ENCODE measurements at regions not wholly inside any gene's neighbourhood (a gene's known extent, or its start where the extent isn't known, plus 50 kb on each side); places are given as distances from the start of the nearest gene placed in this dataset.

DNA sequence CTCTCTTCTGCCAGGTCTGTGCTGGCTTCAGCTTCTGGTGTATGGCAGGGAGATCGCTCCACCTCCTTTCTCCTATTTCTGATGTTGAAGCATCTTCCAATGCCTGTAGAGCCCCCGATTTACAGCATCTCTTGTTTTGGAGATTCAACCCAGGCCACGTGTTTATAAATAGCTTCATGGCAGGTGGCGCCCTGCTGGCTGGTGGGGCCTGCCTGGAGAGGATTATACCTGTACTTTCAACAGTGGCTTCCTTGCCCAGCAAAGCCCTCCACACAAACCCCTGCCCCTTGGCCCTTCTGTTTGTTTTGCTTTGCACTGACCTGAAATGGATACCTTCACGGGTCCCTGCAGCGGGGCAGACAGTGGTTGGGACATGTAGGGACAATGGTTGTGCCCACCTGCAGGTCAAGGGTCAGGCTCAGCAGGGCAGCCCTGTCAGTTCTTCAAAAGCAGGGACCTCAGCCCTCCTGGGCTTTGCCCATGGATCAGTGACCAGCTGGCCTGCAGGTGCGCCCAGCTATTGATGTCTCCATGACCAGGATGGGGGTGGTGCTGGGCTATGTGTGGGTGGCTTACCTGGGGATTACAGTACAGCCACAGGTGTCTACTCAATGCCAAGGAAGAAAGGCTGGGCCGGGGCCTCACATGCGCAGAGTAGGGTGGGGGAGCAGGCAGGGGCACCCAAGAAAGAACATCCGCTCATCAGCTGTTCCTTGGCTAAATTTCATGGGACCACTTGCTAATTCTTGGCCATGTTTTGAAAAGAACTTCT lies 112.7 kb upstream of the PRR23C start:
- Histone ChIP-seq H3K79me2 (ENCODE audit: low read depth) (no peaks in the 10 kb centered on the region), H4K20me1 (ENCODE audit: insufficient read depth) (no peaks in the 10 kb centered on the region), H3K9me2 (ENCODE audit: insufficient read depth) (no peaks in the 10 kb centered on the region), H3K27me3 (ENCODE audit: insufficient read depth, low read depth) (no peaks in the 10 kb centered on the region), H2AFZ (no peak overlapping the region), H3K4me3 (no peak overlapping the region), H3F3A (ENCODE audit: insufficient read depth, low read depth) (no peaks in the 10 kb centered on the region), H3K4me1 (replicated peaks; ENCODE audit: insufficient read depth) (no peaks in the 10 kb centered on the region), H3K4me2 (no peak overlapping the region), H3K27ac (no peak overlapping the region), H3K36me3 (ENCODE audit: low read depth) (no peaks in the 10 kb centered on the region), H3K9me3 (ENCODE audit: insufficient read depth, low read depth) (no peaks in the 10 kb centered on the region)
- CTCF ChIA-PET = no interaction called here
- no peak for DNase-seq
- intact Hi-C loops (cut with micrococcal nuclease; ENCODE audit: unreplicated experiment) = no loop called here
- no peak for TF ChIP-seq EZH2 (IDR thresholded peaks at IDR 0.05; ENCODE audit: low read depth)
- TF ChIP-seq, protein P1, sequence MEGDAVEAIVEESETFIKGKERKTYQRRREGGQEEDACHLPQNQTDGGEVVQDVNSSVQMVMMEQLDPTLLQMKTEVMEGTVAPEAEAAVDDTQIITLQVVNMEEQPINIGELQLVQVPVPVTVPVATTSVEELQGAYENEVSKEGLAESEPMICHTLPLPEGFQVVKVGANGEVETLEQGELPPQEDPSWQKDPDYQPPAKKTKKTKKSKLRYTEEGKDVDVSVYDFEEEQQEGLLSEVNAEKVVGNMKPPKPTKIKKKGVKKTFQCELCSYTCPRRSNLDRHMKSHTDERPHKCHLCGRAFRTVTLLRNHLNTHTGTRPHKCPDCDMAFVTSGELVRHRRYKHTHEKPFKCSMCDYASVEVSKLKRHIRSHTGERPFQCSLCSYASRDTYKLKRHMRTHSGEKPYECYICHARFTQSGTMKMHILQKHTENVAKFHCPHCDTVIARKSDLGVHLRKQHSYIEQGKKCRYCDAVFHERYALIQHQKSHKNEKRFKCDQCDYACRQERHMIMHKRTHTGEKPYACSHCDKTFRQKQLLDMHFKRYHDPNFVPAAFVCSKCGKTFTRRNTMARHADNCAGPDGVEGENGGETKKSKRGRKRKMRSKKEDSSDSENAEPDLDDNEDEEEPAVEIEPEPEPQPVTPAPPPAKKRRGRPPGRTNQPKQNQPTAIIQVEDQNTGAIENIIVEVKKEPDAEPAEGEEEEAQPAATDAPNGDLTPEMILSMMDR (conservative IDR thresholded peaks at IDR 0.05) = no peak
- no TSS peak for BruUV-seq (replicated peaks)
- POLR2A ChIA-PET (ENCODE audit: unreplicated experiment) = no interaction called here

DNA sequence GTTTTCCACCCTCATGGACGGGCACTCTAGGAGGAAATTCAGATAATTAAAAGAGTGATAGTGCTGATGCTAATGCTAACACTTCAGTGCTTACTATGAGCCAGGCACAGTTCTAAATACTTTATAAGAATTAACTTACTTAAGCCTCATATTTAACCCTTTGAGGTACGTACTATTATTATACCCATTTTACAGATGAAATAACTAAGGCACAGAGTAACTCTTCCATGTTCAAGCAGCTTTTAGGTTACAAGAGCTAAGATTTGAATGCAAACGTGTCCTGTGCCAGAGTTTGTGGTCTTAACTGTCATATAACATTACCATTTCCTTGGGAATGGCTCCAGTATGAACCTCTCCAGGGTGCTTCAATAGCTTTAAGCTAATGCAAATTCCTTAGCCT lies 114.7 kb upstream of the PRR23C start:
- H3K27ac ChIP-seq = no peak overlapping the region
- H3F3A ChIP-seq (ENCODE audit: insufficient read depth, low read depth) = no peaks in the 10 kb centered on the region
- H3K9me3 ChIP-seq (ENCODE audit: insufficient read depth, low read depth) = no peaks in the 10 kb centered on the region
- H3K4me3 ChIP-seq = no peak overlapping the region
- no TSS peak for BruUV-seq (replicated peaks)
- H4K20me1 ChIP-seq (ENCODE audit: insufficient read depth) = no peaks in the 10 kb centered on the region
- H3K27me3 ChIP-seq (ENCODE audit: insufficient read depth, low read depth) = no peaks in the 10 kb centered on the region
- H3K4me1 ChIP-seq (replicated peaks; ENCODE audit: insufficient read depth) = no peaks in the 10 kb centered on the region
- no peak overlapping the region for H2AFZ ChIP-seq
- ChIA-PET CTCF (no interaction called here), POLR2A (ENCODE audit: unreplicated experiment) (no interaction called here)
- intact Hi-C loops (cut with micrococcal nuclease; ENCODE audit: unreplicated experiment) = no loop called here
- no peak overlapping the region for H3K4me2 ChIP-seq
- TF ChIP-seq, protein P1 (conservative IDR thresholded peaks at IDR 0.05) = no peak
- no peak for TF ChIP-seq EZH2 (IDR thresholded peaks at IDR 0.05; ENCODE audit: low read depth)
- DNase-seq = no peak
- H3K79me2 ChIP-seq (ENCODE audit: low read depth) = no peaks in the 10 kb centered on the region
- no peaks in the 10 kb centered on the region for H3K36me3 ChIP-seq (ENCODE audit: low read depth)
- no peaks in the 10 kb centered on the region for H3K9me2 ChIP-seq (ENCODE audit: insufficient read depth)

DNA sequence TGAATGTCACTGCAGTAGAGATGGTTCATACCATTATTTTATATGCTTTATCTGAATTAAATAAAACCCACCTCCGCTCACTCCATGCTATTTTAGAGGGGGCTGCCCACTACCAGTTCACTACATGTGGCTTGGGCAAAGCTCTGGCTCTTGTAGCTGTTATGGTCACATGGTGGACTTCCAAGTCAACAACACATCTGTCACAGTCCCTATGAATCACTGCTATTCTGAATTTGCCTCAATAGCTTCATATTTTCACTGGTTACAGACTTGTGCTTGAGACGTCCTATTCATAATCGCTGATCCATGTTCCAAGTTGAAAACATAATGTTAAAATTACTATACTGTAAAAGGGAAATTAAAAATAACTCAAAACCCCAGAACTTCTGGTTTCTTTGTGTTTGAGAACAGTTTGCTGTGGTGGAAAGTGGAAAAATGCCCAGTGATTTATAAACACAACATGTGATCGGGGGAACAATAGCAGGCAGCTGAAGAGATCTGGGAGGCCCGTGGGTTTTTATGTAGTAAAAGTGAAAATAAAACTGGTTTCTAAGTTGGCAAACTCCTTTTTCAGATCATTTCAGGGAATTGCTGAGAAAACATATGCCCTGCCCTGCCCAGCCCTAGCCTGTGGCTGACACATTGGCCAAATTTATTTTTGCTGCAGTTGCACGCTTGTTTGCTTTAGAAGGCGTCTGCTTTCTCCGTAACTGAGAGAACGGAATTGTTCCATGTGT lies 128.8 kb upstream of the PRR23C start:
- ChIA-PET CTCF (no interaction called here), POLR2A (ENCODE audit: unreplicated experiment) (no interaction called here)
- H3K27ac ChIP-seq = no peak overlapping the region
- H4K20me1 ChIP-seq (ENCODE audit: insufficient read depth) = no peaks in the 10 kb centered on the region
- intact Hi-C loops (cut with micrococcal nuclease; ENCODE audit: unreplicated experiment) = no loop called here
- H3K4me3 ChIP-seq = no peak overlapping the region
- H3K4me1 ChIP-seq (replicated peaks; ENCODE audit: insufficient read depth) = no peaks in the 10 kb centered on the region
- no peak for DNase-seq
- no peak overlapping the region for H2AFZ ChIP-seq
- H3K4me2 ChIP-seq = no peak overlapping the region
- H3K9me2 ChIP-seq (ENCODE audit: insufficient read depth) = no peaks in the 10 kb centered on the region
- no peaks in the 10 kb centered on the region for H3K36me3 ChIP-seq (ENCODE audit: low read depth)
- H3F3A ChIP-seq (ENCODE audit: insufficient read depth, low read depth) = no peaks in the 10 kb centered on the region
- H3K27me3 ChIP-seq (ENCODE audit: insufficient read depth, low read depth) = 0 out of 2 replicates have a peak, but pooled peaks cover 12% of the 10 kb centered on the region
- H3K79me2 ChIP-seq (ENCODE audit: low read depth) = no peaks in the 10 kb centered on the region
- TF ChIP-seq, protein P1 (conservative IDR thresholded peaks at IDR 0.05) = no peak
- no peak for TF ChIP-seq EZH2 (IDR thresholded peaks at IDR 0.05; ENCODE audit: low read depth)
- H3K9me3 ChIP-seq (ENCODE audit: insufficient read depth, low read depth) = no peaks in the 10 kb centered on the region
- BruUV-seq (replicated peaks) = no TSS peak

Data from PC-9 (cell line).